ENCODE measurements at regions not wholly inside any gene's neighbourhood (a gene's known extent, or its start where the extent isn't known, plus 50 kb on each side); places are given as distances from the start of the nearest gene placed in this dataset.
"Not testable (repeated sequence)": the region's sequence is repeated elsewhere in the genome, so short reads cannot be mapped to it uniquely, and the experiment has no call there.

DNA sequence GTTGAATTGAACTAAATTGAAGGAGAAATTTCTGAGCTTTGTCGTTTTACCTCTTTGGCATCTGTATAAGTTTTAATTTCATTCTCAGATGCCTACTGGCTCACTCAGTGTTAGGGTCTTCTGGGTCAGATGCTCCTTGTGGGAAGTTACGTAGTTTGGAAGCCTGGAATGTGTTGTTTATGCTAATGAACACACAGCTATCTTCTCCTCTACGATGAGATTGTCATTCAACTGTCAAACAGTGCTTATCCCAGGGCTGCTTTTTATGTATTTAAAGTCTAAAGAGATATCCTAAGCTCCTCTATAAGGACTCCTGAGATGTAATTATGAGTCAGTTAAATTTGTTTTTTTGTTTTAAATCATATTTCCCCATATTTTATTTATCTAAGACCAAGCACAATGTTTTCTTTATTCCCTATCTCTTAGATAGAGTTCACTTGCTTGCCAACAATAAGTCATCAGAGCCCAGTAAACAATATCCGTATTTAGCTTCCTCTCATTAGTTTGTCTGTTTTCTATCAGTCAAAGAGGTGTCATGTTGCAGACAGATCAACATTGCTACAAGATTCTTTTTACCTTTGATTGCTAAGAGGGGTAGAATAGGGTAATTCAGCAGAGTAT lies 368.0 kb upstream of the PDE3A start:
- no peak for DNase-seq

DNA sequence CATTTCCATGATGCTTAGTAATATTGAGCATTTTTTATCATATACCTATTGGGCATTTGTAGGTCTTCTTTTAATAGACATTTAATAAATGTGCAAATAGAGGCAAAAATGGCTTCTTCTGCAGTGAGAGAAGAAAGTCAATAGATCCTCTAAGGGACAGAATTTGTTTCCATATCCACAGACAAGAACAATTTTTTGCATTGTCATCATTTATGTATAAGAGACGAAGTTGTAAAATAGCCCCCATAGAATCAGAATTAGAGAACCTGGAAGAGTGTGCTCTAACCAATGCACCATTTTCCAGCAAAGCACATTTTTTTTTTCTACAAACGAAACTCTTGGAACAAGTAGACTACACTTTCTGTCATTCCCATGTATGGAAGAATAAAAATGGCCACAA lies 365.1 kb upstream of the PDE3A start:
- no peak for DNase-seq

DNA sequence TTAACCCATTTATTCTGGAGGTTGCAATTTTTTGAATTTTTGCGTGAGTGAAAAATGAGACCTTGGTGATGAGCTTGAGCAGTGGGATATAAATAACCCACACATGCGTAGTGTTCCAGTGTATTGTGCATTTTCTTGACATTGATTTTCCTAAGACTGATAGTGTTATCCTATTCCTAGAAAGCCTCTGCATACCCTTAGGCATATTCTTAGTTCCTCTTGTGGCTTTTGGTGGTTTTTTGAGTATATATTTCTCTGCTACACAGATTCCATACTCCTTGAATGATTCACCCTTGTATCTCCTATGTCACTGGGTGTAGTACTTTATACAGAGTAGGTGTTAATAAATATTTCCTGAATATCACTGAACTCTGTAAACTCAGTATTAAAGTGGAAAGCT lies 363.4 kb upstream of the PDE3A start:
- no peak for DNase-seq

DNA sequence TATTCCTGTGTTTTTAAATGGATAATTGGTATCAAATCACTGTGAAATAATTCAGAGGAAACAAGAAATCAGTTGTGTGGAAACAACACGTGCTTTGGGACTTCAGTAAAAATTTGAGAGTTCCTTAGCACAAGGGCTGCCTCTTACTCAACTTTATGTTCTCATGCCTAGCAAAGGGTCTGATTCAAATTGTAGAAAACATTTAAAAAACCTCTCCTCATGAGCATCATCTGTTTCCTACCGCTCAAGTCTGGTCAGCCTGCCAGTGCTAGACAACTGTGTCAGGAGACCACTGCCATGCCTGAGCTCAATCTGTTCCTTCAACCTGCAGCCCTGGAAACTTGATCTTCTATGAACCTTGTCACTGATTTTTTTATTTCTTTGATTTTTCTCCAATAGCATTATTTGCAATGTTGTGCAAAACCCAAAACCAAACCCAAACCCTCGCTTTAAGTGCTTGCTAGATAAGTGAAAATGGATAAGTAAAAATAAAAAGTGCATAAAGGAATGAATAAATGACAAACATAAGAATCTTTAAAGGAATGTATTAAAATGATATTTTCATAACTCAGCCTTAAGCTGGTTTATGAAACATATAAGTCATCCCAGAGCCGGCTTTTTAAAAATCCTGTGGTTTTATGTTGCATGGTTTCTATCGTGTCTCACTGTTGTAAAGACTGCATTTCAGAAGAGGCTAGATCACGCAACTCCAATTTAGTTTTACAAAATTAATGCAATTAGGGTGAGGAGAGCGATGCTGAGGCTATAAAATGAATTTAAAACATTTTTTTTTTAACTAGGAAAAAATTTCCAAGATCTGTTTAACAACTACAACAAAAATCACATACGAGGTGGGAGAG lies 361.2 kb upstream of the PDE3A start:
- DNase-seq = no peak

DNA sequence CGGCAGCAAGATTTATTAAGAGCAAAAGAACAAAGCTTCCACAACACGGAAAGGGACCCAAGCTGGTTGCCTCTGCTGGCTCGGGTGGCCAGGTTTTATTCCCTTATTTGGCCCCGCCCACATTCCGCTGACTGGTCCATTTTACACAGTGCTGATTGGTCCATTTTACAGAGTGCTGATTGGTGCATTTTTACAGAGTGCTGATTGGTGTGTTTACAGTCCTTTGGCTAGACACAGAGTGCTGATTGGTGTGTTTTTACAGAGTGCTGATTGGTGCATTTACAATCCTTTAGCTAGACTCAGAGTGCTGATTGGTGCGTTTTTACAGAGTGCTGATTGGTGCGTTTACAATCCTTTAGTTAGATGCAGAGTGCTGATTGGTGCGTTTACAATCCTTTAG lies 358.4 kb upstream of the PDE3A start:
- DNase-seq = not testable (repeated sequence)

DNA sequence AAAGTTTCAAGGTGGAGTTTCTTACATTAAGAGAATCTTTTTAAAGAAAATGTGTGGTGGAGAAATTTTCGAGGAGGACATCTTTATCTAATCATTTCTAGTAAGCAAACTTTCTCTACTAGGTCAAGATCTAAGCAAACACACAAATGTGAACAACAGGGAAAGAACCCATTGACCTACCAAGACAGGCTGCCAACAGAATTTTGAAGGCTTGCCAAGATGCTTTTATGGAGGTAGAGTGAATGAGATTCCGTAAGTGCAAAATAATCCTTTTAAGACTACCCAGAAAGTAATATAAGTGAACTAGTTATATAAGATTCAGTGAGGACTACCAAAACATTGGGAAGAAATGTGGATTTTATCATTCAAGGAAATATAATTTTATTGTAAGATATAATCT lies 357.1 kb upstream of the PDE3A start:
- DNase-seq = no peak

DNA sequence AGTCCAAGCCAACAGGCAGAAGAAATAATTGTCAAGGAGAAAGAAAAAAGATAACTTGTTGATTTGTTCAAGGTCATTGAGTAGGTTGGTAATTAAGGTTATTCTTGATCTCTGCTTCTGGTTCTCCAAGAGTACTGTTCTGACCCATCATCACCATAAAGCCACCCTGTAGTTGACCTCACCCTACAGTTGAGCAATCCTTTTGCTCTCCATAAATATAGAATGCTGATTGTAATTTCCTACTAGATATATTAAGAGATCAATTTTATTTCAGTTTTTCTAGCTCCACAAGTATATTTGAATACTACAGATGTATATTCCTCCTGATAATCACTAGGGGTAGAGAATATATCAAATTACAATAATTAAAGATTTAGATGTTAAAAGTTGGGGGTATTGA lies 350.5 kb upstream of the PDE3A start:
- no peak for DNase-seq

DNA sequence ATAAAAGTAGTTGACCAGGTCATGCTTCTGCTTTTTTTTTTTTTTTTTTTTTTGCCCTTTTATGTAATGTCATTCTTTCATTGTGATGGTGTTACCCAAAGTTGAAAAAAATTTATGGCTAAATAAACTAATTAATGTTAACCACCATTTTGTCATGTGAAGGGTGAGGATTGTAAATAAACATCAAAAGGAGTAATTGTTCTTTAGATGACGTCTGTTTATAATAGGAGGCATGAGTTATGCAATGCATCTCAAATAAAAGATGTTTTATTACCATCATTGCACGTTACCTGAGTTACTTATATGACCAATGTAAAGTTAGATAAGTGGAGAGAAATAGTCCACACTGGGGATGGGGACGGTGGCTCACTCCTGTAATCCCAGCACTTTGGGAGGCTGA lies 349.9 kb upstream of the PDE3A start:
- no peak for DNase-seq

DNA sequence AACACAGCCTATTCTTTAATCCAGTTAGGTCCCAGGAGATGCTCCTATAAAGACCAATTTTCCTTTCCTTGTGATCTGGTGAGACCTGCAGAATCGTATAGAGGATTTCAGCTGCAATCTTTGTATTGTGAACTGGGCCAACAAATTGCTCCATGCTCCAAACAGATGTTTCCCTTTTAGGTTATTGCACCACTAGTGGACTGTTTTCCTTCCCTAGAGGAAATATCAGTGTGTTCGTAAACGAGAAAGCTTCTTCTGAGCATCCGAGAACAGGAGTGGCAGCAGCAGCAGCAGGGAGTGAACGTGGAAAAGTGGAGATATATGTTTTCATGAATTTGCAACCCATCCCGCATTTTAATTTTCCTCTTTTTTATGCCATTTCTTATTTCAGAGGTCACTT lies 344.1 kb upstream of the PDE3A start:
- no peak for DNase-seq

DNA sequence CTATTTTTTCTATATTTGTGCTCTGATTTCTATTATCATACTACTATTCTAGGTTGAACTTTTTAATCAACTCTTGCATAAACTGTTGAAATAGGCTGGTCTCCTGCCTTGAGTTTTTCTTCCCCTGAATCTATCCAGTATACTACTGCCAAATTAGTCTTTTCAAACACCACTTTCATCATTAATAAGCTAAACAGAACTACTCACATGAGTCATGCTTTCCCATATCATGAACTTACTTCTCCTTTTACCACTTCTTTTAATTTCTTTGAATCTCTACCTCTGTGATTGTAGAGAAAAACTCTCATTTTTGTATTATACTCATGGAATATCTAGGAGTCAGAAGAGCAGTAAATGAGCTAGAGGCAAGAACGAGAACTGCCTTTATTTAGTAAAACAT lies 340.3 kb upstream of the PDE3A start:
- DNase-seq = no peak

DNA sequence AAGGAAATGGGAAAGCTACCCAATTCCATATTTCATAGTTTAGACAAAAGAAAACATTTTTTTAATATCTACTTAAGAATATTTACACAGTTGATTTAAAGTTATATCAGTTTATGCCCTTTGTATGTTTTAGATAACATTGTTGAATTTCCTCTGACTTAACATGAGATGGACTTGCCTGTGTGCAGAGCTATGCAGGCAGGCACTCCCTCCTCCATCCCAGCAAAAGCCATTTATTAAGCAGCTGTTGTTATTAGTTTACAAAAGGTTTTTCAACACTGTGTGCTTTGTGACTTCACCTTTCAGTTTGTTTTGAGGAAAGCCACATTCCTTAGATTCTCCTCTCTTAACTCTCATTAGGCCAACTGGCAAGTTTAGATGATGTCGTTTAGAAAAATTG lies 337.5 kb upstream of the PDE3A start:
- no peak for DNase-seq

DNA sequence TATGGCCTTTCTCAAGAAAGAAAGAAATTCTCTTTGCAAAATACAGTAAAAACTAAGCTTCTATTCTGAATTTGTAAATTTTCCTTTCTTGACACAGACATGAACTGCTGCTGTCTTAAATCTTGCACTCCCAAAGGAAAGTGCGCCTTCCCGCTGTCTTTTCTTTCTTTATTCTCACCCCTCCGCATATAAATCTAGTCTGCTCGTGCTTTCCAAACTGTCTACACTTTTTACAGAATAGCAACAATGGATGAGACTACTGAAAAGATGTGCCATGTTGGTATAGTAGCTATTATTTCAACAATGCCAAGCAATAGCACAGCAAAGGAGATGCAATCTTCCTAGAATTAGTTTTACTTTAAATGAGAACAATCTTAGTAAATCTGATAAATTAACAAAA lies 328.8 kb upstream of the PDE3A start:
- DNase-seq = no peak

DNA sequence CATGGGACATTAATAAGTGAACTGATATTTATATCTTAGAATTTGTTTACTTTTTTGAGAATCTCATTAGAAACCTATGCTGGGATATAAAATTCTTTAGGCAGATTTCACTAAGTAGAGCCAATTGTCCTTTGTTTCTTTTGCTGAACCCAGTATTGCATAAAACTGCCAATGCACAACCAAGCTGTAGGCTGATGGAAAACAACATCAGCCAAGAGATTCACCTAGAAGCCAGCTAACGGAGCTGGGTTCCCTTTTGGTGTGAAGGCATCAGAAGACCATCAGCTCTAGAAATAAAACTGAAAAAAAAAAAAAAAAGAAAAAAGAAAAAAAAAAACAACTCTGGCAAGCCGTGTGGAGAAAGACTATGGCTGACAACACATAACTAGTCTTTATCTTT lies 328.2 kb upstream of the PDE3A start:
- DNase-seq = no peak

DNA sequence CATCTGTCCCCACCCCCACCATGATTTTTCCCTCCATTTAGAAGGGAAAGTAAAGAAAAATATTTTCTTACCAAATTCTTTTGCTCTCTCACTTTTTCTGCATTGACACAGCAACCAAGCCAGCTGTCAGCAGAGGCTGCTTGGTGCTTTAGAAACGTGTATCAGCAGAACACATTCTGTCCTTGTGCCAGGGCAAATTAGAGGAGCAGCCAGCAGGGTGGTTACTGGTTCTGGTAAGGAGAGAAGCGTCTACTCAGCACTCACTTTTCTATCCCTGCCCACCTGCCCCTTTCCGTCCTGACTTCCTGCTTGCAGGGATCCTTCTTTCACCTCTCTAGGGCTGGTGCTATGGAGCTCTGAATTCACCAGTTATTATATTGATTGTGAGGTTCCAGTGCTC lies 327.5 kb upstream of the PDE3A start:
- no peak for DNase-seq

DNA sequence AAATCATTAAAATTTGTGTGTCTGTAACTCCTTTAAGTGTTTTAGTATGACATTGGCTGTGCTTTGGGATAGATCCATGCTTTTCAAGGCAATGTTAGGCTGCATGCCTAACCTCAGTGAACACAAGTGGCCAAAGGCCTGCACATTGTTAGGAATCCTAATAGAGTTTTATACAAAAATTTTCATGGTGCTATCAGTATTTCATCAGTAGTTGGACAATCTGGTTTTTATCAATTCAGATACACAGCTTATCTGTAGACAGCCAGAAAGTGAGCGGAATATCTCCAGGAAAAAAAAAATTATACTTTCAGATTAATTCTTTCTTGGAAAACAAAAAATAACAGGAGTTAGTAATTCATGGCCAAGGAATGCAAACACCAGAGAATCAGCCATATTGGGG lies 324.0 kb upstream of the PDE3A start:
- DNase-seq = no peak

DNA sequence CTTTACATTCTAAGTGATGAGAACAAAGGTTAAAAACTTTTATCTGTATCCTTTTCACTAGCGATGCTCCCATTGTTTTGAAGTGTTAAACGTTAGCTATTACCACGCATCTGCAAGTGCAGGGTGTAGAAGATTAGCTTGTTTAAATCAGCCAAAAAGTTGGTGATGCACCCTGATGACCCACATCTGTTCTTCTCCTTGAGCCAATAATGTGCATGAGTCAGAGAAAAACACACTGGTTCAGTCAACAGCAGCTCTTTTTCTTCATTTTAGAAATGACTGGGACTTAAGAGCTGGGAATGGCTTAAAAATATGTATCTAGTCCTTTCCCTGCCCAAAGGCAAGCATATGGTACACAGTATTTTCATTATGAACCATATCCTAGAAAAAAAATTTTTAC lies 323.5 kb upstream of the PDE3A start:
- no peak for DNase-seq

DNA sequence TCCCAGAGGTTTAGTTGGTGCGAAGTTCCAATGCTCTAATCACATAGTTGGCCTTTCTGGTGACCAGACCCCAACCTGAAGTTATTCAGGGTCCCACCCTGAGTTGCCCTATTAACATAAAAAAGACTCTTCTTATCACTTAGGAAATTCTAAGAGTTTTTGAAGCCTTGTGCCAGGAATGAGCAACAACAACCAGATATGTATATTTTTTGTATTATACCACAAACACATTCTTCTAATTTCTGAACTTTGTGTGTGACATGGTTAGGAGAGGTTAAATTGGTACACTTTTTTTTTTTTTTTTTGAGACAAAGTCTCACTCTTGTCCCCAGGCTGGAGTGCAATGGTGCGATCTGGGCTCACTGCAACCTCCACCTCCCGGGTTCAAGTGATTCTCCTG lies 320.4 kb upstream of the PDE3A start:
- DNase-seq = no peak

DNA sequence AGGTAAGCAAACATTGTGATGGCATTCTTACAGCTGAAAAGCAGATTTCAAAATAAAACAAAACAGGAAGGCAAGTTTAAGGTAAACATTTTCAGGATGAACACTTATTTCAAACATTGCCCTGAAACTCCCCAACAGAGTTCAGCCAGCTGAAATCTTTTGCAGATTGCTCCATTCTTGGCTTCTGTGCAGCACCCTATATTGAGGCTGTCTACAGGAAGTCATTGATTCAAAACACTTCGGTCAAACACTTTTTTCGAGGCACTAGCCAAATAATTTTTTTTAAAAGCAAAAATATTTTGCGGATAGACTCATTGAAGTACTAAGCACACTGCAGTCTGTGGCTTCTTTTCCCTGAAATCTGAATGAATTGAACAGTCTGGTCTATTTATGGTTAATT lies 318.1 kb upstream of the PDE3A start:
- no peak for DNase-seq

DNA sequence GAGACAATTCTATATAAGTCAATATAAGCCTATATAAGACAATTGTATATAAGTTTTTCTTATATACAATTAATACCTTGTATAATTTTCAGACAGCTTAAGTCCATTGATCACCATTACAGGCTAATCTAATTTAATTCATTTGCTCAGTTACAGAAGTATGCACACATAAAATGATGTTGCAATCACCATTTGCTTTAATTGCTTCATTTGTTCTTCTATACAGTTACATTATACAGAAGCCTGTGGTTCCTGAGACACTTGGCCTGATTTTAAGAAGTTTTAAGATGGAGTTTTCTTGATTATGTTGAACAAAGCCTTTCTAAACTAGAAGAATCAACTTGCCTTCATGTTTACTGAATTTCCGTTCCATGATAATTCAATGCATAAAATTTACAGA lies 314.6 kb upstream of the PDE3A start:
- no peak for DNase-seq

DNA sequence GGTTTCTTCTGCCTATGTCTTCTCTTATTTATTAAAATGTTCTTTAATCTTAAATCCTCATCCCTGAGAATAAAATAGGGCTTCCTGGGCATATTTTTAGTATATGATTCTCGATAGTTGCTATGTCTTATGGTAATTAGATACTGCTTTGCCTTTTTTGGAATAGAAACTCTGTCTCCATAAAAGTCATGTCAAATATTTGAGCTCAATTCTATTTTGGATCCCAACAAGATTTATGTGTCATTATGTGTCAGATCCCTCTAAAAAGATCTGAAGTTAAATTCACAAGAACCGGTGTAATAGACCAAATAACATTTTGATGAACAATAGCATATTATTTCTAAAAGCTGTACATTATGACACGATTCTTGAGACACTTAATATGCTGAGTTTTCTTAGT lies 312.5 kb upstream of the PDE3A start:
- DNase-seq = no peak

DNA sequence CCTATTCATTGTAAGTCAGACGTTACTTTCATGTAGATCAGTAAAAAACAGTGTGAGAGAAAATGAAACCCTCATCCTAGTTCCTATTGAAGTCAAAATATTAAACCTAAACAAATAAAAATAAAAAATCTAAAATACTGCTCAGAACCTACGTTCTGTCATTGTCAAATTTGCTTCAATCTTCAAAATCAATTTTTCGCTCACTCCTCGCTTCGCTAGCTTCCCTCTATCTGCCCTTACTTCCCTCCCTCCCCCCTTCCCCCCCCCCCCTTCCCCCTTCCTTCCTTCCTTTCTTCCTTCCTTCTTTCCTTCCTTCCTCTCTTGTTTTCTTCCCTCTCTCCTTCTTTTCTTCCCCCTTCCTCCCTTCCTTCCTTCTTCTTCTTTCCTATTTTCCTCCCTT lies 310.9 kb upstream of the PDE3A start:
- no peak for DNase-seq

DNA sequence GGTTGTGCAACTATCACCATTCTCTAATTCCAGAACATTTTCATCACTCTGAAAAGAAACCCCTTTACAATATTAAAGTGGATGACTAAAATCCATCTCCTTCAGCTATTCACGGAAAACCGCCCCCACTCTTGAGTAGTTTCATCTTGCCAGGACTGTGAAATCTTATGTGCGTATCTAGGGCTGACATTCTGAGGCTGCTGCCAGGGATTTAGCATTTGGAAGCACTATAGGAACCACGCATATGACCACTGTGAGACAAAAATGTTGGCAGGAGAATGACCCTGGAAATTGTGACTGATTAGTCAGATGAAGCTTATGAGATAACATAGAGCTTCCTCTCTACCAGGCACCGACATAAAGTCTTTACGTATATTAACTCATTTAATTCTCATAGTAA lies 305.2 kb upstream of the PDE3A start:
- DNase-seq = no peak

DNA sequence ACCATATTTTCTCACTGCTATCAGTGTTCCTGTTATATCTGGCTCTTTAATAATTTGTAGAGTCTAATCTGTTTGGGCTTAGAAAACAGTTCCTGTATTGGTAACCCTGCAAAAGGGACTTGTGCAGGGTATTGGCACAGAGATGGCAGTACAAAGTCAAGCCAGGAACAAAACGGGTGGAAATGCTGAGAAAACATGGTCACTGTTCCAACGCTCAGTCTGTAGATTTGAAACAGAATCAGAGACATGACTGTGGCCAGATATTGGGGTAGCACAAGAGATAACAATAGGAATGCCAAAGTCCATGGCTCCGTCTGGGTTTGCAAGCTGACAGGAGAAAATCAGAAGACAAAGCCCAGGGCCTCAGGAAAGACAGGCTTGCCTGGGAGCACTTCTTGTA lies 290.7 kb upstream of the PDE3A start:
- no peak for DNase-seq

DNA sequence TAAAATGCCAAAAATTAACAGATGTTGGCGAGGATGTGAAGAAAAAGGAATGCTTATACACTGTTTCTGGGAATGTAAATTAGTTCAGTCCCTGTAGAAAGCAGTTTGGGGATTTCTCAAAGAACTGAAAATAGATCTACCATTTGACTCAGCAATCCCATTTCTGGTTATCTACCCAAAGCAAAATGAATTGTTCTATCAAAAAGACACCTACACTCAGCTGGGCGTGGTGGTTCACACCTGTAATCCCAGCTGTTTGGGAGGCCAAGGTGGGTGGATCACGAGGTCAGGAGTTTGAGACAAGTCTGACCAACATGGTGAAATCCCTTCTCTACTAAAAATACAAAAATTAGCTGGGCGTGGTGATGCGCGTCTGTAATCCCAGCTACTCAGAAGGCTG lies 279.3 kb upstream of the PDE3A start:
- DNase-seq = no peak

DNA sequence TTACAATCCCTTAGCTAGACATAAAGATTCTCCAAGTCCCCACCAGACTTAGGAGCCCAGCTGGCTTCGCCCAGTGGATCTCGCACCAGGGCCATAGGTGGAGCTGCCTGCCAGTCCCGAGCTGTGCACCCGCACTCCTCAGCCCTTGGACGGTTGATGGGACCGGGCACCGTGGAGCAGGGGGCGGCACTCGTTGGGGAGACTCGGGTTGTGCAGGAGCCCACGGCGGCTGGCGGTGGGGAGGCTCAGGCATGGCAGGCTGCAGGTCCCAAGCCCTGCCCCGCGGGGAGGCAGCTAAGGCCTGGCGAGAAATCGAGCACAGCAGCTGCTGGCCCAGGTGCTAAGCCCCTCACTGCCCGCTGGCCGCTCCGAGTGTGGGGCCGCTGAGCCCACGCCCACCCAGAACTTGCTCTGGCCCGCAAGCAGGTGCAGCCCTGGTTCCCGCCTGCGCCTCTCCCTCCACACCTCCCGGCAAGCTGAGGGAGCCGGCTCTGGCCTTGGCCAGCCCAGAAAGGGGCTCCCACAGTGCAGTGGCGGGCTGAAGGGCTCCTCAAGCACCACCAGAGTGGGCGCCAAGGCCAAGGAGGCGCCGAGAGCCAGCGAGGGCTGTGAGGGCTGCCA lies 275.0 kb upstream of the PDE3A start:
- not testable (repeated sequence) for DNase-seq

Measured in NCI-H526 treated with DMSO at 0.1 percent for 48 hours (cell line).